ENCODE measurements at regions not wholly inside any gene's neighbourhood (a gene's known extent, or its start where the extent isn't known, plus 50 kb on each side); places are given as distances from the start of the nearest gene placed in this dataset.

- Histone ChIP-seq H3K27me3 (no peaks in the 10 kb centered on the region), H3K9me3 (no peaks in the 10 kb centered on the region), H3K36me3 (no peaks in the 10 kb centered on the region), H3K27ac (no peak overlapping the region), H3K4me1 (peaks cover 10 to 32% (median 17%) of the 10 kb centered on the region in 4 donors), H3K4me3 (no peak overlapping the region)
- WGBS, 2 donors: 100% methylated on average over 1 of the region's 1 CpG
- ATAC-seq (ENCODE audit: low FRiP score in 2 of 2): no peak
- TF ChIP-seq EP300 (IDR thresholded peaks at IDR 0.05) (no peak), POLR2A (IDR thresholded peaks at IDR 0.05) (no peak), POLR2AphosphoS5 (IDR thresholded peaks at IDR 0.05) (no peak), CTCF (IDR thresholded peaks at IDR 0.05) (no peak)
- DNase-seq: no peak
Measured at GRCh38 chr4:123617791-123618190, 221.2 kb downstream of the SPRY1 start.

- 90 to 96% methylated on average over 1 of the region's 1 CpG for WGBS, 2 donors
- TF ChIP-seq POLR2A (IDR thresholded peaks at IDR 0.05): no peak
- no peak for TF ChIP-seq EP300 (IDR thresholded peaks at IDR 0.05)
- TF ChIP-seq POLR2AphosphoS5 (IDR thresholded peaks at IDR 0.05): no peak
- TF ChIP-seq CTCF (IDR thresholded peaks at IDR 0.05): no peak
- ATAC-seq (ENCODE audit: low FRiP score in 2 of 2): no peak
Measured at GRCh38 chr4:123618606-123619005, 222.0 kb downstream of the SPRY1 start.

GRCh38 chr4:123619326-123619725 is 222.7 kb downstream of the SPRY1 start:
- Histone ChIP-seq H3K36me3 (no peaks in the 10 kb centered on the region), H3K27ac (no peak overlapping the region), H3K9me3 (no peaks in the 10 kb centered on the region), H3K4me1 (peaks cover 10 to 32% (median 17%) of the 10 kb centered on the region in 4 donors), H3K4me3 (no peak overlapping the region), H3K27me3 (no peaks in the 10 kb centered on the region)
- ATAC-seq (ENCODE audit: low FRiP score in 2 of 2) (no peak), DNase-seq (no peak)
- no peak for TF ChIP-seq POLR2A (IDR thresholded peaks at IDR 0.05)
- TF ChIP-seq POLR2AphosphoS5 (IDR thresholded peaks at IDR 0.05): no peak
- no peak for TF ChIP-seq CTCF (IDR thresholded peaks at IDR 0.05)
- TF ChIP-seq EP300 (IDR thresholded peaks at IDR 0.05): no peak
- WGBS, 2 donors: 50 to 67% methylated on average over 1 of the region's 1 CpG

More at GRCh38 chr4:123618606-123619005, 222.0 kb downstream of the SPRY1 start:
- DNase-seq: peak in 1 of 2 donors; percentile 21
- H3K36me3 ChIP-seq: no peaks in the 10 kb centered on the region
- H3K27ac ChIP-seq: no peak overlapping the region
- no peaks in the 10 kb centered on the region for H3K27me3 ChIP-seq
- no peaks in the 10 kb centered on the region for H3K9me3 ChIP-seq
- H3K4me3 ChIP-seq: no peak overlapping the region
- H3K4me1 ChIP-seq: peaks cover 10 to 32% (median 17%) of the 10 kb centered on the region in 4 donors

GRCh38 chr4:123619895-123620294 is 223.3 kb downstream of the SPRY1 start:
- no peaks in the 10 kb centered on the region for H3K36me3 ChIP-seq
- H3K27me3 ChIP-seq: no peaks in the 10 kb centered on the region
- TF ChIP-seq EP300 (IDR thresholded peaks at IDR 0.05): no peak
- TF ChIP-seq POLR2AphosphoS5 (IDR thresholded peaks at IDR 0.05): no peak
- TF ChIP-seq POLR2A (IDR thresholded peaks at IDR 0.05): no peak
- no peak for TF ChIP-seq CTCF (IDR thresholded peaks at IDR 0.05)
- DNase-seq (no peak), ATAC-seq (ENCODE audit: low FRiP score in 2 of 2) (no peak)
- peaks cover 10 to 32% (median 17%) of the 10 kb centered on the region in 4 donors for H3K4me1 ChIP-seq
- no peaks in the 10 kb centered on the region for H3K9me3 ChIP-seq
- no peak overlapping the region for H3K4me3 ChIP-seq
- H3K27ac ChIP-seq: no peak overlapping the region

GRCh38 chr4:123621072-123621705 is 224.6 kb downstream of the SPRY1 start:
- H3K27me3 ChIP-seq: no peaks in the 10 kb centered on the region
- no peak overlapping the region for H3K4me3 ChIP-seq
- H3K4me1 ChIP-seq: peaks cover 10 to 32% (median 17%) of the 10 kb centered on the region in 4 donors
- WGBS, 2 donors: 38 to 39% methylated on average over 5 of the region's 5 CpGs
- DNase-seq: no peak
- TF ChIP-seq EP300 (IDR thresholded peaks at IDR 0.05) (no peak), CTCF (IDR thresholded peaks at IDR 0.05) (no peak), POLR2A (IDR thresholded peaks at IDR 0.05) (no peak), POLR2AphosphoS5 (IDR thresholded peaks at IDR 0.05) (no peak)
- no peak overlapping the region for H3K27ac ChIP-seq
- H3K36me3 ChIP-seq: no peaks in the 10 kb centered on the region
- no peaks in the 10 kb centered on the region for H3K9me3 ChIP-seq
- no peak for ATAC-seq (ENCODE audit: low FRiP score in 2 of 2)

Measured in upper lobe of left lung (tissue), 6 donors.